Kidney glomerular epithelial cell (primary cell): ENCODE measurements at regions not wholly inside any gene's neighbourhood (a gene's known extent, or its start where the extent isn't known, plus 50 kb on each side); places are given as distances from the start of the nearest gene placed in this dataset.

Experiments used
- DNase-seq: peaks from one replicate; lab custom pipeline; 2025; lab: John Stamatoyannopoulos, UW

DNA sequence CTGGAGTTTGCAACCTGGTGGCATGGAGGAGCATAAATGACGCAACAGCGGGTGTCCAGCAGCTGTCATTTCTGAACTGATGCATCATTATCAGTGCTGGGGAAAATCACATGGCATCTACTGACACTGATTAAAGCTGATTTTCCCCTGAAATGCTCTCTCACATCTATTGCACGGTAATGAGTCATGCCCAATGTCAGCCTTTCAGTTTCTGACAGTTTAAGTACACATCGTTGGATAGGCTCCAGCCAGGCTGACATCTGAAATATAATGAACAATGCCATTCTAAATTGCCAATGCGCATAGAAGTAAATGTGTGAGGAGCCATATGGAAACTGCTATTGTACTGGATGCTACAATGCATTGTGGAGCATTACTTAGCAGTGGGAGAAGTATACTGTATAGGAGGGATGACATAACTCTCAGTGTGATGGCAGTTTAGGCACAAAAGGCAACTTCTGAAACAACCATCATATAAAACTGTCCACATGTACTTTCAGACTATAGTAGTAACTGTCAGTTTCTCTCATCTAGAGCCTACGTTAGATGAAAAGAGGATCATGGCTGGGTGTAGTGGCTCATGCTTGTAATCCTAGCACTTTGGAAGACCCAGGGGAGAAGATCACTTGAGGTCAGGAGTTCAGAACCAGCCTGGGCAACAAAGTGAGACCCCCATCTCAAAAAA lies 389.3 kb upstream of the DMAC1 start:
- DNase-seq, result no peak

DNA sequence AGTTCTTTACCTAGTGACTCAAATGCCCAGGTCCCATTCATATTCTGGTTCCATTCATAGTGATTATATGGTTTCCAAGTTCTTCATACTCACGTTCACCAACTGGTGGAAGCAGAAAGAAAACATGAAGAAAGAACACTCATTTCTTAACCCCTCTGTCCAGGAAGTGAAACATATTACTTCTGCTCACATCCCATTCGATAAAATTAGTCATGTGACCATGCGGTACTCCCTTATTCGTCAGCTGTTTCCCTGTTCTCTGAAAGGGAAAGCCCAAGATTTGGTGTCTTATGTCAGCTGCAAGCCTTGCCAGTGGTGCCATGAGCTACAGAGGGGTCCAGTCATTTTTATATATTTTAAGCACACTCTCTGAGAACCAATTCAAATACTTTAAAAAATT lies 387.0 kb upstream of the DMAC1 start:
- no peak for DNase-seq

- no peak for DNase-seq
Observed at GRCh38 chr9:8183618-8184017, 384.0 kb upstream of the DMAC1 start.

DNA sequence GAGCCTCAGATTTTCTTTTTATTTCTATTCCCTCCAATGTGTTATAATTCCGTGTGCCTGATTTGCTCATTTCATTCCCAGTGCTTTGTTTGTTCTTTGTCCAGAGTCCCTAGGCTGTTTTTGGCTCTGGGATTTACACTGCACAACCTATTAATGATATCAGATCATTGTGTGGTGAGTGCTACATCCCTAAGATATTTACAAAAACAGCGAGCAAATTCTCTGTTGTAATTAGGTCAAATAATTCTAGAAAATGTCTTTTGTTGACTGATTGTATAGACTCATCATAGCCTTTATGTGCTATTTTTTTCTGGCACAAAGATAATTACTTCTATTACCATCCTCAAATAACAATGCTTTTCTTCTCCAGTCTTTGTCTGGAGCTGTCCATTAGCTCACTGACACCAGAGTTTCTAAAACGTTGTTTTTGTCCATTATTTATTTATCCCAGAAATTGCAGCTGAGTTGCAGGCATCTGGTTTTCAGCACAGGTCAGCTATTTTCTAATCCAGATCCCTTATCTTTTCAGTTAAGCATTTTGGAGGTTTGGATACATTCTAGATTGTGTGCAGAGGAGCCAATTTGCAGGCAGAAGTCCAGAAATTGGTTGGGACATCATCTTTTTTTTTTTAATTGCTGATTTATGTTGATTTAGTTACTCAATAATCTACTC lies 379.9 kb upstream of the DMAC1 start:
- DNase-seq, result no peak

DNA sequence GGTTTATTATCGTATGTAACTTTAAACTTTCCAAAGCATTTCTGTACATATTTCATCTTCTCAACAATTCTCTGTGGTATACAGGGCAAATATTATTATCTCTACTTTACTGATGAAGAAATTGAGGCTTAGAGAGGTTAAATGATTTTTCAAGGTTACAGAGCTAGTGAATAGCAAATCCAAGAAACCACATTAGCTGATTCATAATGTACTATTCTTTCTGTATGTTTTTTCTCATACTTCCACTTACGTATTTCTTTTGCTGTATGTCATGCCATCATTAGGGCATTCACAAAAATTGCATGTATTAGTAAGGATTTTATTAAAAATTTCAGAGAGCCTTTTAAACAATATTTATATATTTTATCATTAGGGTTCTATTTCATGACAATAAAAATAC lies 372.4 kb upstream of the DMAC1 start:
- no peak for DNase-seq

GRCh38 chr9:8168916-8169438 lies 369.4 kb upstream of the DMAC1 start:
- DNase-seq, result no peak

GRCh38 chr9:8160787-8161186 lies 361.2 kb upstream of the DMAC1 start:
- DNase-seq, result no peak

DNA sequence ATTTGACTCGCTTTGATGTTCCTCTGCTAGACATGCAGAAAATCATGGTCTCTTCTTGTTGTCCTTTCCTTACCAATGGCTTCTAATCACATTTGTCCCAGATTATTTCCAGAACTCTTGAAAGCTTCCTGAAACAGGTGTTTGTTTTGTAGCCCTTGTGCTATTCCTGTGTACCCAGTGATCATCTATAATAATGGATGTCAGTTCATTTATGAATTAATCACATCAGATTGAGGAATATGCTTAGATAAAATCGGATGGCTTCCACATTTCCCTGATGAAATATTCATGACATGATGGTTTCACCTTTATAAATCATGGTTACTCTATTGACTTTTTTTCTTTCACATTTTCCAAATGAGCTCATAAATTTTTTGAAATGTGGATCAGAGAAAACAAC lies 359.0 kb upstream of the DMAC1 start:
- no peak for DNase-seq

GRCh38 chr9:8157683-8158324 lies 358.2 kb upstream of the DMAC1 start:
- DNase-seq, result no peak

- DNase-seq, result no peak
Observed at GRCh38 chr9:8156346-8156745, 356.8 kb upstream of the DMAC1 start.

DNA sequence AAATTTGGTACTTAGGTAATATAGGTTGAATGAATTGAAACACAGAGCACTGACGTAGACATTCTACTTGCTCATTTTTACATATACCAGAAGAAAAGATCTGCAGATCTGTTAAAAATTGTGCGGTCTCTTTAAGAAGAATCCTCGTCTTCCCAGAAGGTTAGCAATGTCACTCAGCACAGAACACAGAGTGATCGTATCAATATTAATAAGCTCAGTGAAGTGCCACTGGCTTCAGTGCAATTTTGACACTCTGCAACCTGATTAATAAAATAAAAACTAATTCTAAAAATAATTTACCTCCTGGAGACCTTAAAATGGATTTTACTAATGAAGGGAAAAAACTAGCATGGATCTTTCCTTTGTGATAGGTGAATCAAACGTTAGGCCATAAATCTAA lies 356.1 kb upstream of the DMAC1 start:
- DNase-seq, result no peak

- no peak for DNase-seq
Observed at GRCh38 chr9:8143677-8144076, 344.1 kb upstream of the DMAC1 start.

- no peak for DNase-seq
Observed at GRCh38 chr9:8140557-8140956, 341.0 kb upstream of the DMAC1 start.

DNA sequence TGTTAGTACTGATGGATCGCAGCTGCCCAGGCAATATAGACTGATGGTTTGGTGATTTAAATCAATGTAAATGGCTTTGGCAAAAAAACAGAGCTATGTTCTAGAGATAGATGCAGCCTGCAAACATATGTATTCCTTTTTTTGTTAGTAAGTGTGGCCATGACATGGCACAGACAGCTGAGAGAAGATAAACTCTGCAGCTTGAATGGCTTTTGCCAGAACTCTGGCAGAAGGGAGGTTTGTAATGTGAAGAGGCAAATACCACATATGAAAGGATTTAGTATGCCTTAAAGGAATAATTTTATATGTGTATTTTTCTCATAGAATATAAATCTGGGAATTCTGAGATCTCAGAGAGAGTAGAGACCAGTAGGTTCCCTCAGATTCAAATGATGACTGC lies 340.2 kb upstream of the DMAC1 start:
- DNase-seq, result no peak

GRCh38 chr9:8136477-8136876 lies 336.9 kb upstream of the DMAC1 start:
- no peak for DNase-seq

GRCh38 chr9:8134635-8135034 lies 335.1 kb upstream of the DMAC1 start:
- no peak for DNase-seq

- no peak for DNase-seq
Observed at GRCh38 chr9:8133606-8134005, 334.0 kb upstream of the DMAC1 start.

DNA sequence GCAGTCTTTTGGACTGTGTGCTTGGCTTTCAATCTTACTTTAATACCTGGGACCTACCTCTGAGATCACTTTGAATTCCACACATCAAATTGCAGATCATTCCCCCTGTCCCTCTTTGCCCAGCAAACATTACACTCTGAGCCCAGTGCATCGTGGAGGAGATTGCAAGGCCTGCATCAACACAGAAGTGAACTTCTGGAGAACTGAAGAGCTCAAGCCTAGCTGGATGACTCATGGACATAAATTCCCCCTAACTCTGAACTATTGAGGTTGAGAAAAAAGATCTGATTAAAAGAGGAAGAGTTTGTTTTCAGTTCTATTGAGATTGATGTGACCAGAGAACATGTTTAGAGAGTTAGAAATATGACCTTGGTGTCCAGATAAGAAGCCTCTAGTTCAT lies 316.0 kb upstream of the DMAC1 start:
- DNase-seq, result no peak

GRCh38 chr9:8114826-8115225 lies 315.2 kb upstream of the DMAC1 start:
- no peak for DNase-seq

DNA sequence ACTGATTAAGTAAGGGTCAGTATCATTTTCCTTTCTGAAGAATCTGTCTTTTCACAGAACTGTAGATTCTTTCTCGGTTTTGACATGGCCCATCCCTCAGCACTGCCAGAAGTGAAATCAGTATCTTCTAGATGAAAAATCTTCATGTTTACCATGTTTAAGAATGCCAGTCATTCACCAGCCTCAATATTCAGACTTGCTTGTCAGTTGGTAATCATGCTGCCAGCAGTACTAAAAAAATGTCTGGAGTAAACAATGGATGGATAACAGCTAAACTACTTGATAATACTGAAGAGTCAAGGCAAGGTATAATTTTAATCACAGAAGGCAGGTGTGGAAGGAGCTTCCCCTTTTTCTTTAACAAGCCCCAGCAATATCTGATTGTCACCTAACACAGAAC lies 306.8 kb upstream of the DMAC1 start:
- DNase-seq, result no peak

DNA sequence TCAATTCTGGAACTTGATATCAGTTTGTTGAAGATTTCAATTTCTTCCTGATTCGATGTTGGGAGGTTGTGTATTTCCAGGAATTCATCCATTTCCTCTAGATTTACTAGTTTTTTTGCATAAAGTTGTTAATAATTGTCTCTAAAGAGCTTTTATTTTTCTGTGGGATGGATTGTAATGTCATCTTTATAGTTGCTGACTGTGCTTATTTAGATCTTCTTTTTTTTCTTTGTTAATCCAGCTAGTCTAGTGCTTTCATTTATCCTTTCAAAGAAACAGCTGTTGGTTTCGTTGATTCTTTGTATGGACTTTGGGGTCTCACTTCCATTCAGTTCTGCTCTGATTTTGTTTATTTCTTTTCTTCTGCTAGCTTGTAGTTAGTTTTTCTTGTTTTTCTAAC lies 302.0 kb upstream of the DMAC1 start:
- no peak for DNase-seq

DNA sequence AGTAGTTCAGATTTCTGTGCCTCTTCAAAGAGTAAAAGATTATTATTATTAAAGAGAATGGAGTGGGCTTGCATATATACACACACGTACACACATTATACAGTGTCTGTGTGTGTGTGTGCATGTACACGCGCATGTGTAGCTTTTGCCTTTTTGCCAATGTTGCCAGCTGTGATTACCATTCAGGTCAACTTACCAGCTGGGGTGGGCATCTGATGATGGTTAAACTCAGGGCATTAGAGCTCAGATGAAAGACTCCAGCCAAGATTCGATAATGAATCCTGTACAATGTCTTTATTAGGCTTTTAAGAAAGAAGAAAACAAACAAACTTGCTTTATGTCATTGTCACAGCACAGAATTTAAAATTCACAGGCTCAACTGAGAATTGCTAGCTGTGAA lies 296.5 kb upstream of the DMAC1 start:
- DNase-seq, result no peak

- no peak for DNase-seq
Observed at GRCh38 chr9:8095672-8096086, 296.1 kb upstream of the DMAC1 start.
